GM21717 (cell line): ENCODE measurements at regions not wholly inside any gene's neighbourhood (a gene's known extent, or its start where the extent isn't known, plus 50 kb on each side); places are given as distances from the start of the nearest gene placed in this dataset.

ENCODE experiments used
- ATAC-seq: cut with Tn5 transposase; IDR thresholded peaks from one replicate; pipeline ENCODE4 v1.9.1; 2021; ENCODE audit warnings: mild to moderate bottlenecking, moderate library complexity; ENCODE audit not compliant: unreplicated experiment

GRCh38 chr9:81394881-81395675 lies 294.3 kb downstream of the TLE1 start:
- ATAC-seq, result no peak

- ATAC-seq, result no peak
Observed at GRCh38 chr9:81393985-81394811, 295.1 kb downstream of the TLE1 start.

- ATAC-seq, result no peak
Observed at GRCh38 chr9:81391457-81391825, 297.9 kb downstream of the TLE1 start.

- ATAC-seq, result no peak
Observed at GRCh38 chr9:81390792-81391456, 298.4 kb downstream of the TLE1 start.

GRCh38 chr9:81389569-81389993 lies 299.8 kb downstream of the TLE1 start:
- no peak for ATAC-seq

GRCh38 chr9:81388831-81389230 lies 300.5 kb downstream of the TLE1 start:
- ATAC-seq, result no peak

GRCh38 chr9:81387360-81388106 lies 301.8 kb downstream of the TLE1 start:
- ATAC-seq, result no peak

GRCh38 chr9:81384911-81385310 lies 304.4 kb downstream of the TLE1 start:
- ATAC-seq, result no peak

GRCh38 chr9:81382281-81382680 lies 307.1 kb downstream of the TLE1 start:
- ATAC-seq, result no peak

GRCh38 chr9:81381694-81382093 lies 307.7 kb downstream of the TLE1 start:
- ATAC-seq, result no peak

GRCh38 chr9:81380504-81381359 lies 308.6 kb downstream of the TLE1 start:
- no peak for ATAC-seq

- ATAC-seq, result no peak
Observed at GRCh38 chr9:81379655-81380054, 309.7 kb downstream of the TLE1 start.

GRCh38 chr9:81377921-81378320 lies 311.4 kb downstream of the TLE1 start:
- ATAC-seq, result no peak

GRCh38 chr9:81377320-81377719 lies 312.0 kb downstream of the TLE1 start:
- no peak for ATAC-seq

GRCh38 chr9:81375187-81376100 lies 313.9 kb downstream of the TLE1 start:
- ATAC-seq, result no peak

GRCh38 chr9:81374459-81375186 lies 314.7 kb downstream of the TLE1 start:
- no peak for ATAC-seq

GRCh38 chr9:81373294-81373693 lies 316.1 kb downstream of the TLE1 start:
- ATAC-seq, result no peak

GRCh38 chr9:81372628-81373191 lies 316.6 kb downstream of the TLE1 start:
- no peak for ATAC-seq
